Epithelial cell of proximal tubule (primary cell): ENCODE measurements at regions not wholly inside any gene's neighbourhood (a gene's known extent, or its start where the extent isn't known, plus 50 kb on each side); places are given as distances from the start of the nearest gene placed in this dataset.
"Not testable (repeated sequence)": the region's sequence is repeated elsewhere in the genome, so short reads cannot be mapped to it uniquely, and the experiment has no call there.

ENCODE experiments used
- DNase-seq: peaks from one replicate; pipeline ENCODE4 v3.0.0-alpha.2; 2011; ENCODE audit warnings: low read depth
- H3K4me3 ChIP-seq: 2 replicates; pipeline ENCODE4 v1.5.1; 2011; ENCODE audit warnings: low read depth, mild to moderate bottlenecking, low read length
- CTCF ChIP-seq: conservative IDR thresholded peaks from 2 replicates; pipeline ENCODE4 v1.5.1; 2012; ENCODE audit warnings: low read depth, mild to moderate bottlenecking, low read length

DNA sequence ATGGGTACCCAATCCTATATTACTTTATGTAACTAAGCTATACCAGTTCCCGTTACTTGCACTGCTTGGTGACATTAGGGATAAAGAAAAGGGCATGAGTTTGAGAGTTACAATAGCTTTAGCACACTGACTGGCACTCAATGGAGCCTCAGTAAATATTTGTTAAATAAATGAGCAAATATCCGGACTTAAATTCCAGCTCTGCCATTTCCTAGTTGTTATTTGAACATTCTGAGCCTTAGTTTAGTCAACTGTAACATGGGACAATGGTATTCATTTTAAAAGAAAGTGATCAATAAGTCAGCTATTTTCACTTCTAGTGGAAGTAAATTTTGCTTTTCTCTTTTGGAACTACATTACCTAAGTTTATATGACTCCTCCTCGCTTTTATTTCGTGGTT lies 198.7 kb downstream of the ZC3H11B start:
- no peak for DNase-seq
- H3K4me3 ChIP-seq = no peak overlapping the region
- no peak for TF ChIP-seq CTCF

DNA sequence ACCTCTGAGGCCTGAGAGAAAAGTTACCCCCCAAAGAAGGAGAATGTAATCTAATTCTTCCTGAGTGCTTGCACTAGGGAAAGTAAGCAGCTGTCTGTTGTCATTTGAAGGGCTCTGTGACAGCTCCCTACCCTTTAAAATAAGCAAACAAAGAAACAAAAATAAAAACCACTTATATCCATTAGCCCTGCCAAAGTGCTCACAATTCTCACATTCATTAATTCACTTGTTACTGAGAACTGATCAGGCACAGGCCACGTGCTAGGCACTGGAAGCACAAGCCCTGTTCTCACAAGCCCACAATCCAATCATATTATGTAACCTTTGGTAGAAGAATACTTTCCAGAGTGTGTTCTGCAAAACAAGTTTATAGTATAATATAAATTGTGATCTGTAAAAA lies 199.4 kb downstream of the ZC3H11B start:
- H3K4me3 ChIP-seq = no peak overlapping the region
- DNase-seq = no peak
- no peak for TF ChIP-seq CTCF

- TF ChIP-seq CTCF = no peak
- no peak overlapping the region for H3K4me3 ChIP-seq
- DNase-seq = no peak
These were observed 200.1 kb downstream of the ZC3H11B start for GRCh38 chr1:219412772-219413171.

GRCh38 chr1:219410721-219411120 lies 202.2 kb downstream of the ZC3H11B start:
- H3K4me3 ChIP-seq = not testable (repeated sequence)

GRCh38 chr1:219405531-219406331 lies 207.2 kb downstream of the ZC3H11B start:
- TF ChIP-seq CTCF = no peak
- DNase-seq = no peak
- no peak overlapping the region for H3K4me3 ChIP-seq

More at GRCh38 chr1:219410721-219411120, 202.2 kb downstream of the ZC3H11B start:
- DNase-seq = not testable (repeated sequence)

DNA sequence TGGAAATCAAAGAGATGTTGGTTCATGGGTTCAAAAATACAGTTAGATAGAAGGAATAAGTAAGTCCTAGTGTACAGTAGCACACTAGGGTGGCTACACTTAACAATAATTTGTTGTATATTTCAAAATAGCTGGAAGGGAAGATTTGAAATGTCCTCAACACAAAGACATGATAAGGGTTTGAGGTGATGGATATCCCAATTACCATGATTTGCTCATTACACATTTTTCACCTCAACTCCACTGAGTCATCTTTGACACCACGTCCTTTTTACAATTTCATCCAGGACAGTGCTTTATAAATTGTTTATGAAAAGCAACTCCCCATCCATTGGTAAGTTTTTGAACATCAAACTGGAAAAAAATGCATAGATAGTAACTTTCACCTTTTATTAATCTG lies 208.3 kb downstream of the ZC3H11B start:
- no peak for TF ChIP-seq CTCF
- no peak overlapping the region for H3K4me3 ChIP-seq
- no peak for DNase-seq

DNA sequence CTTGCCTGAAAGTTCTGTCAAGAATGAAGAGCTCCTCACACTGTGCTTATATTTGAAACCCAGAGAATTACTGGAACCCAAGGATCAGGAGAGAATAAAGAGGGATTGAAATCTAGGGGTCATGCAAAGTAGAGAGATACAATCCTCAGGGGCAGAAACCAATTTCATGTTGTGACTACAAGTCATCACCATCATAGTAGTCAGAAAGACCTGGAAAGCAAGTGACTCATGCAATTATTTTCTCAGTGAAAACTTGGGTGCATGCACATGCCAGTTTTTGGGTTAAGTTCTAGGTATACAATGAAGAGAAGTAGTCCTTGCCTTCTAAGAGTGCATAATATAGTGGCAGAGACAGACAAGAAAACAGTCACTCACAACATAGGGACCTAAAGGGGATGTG lies 210.0 kb downstream of the ZC3H11B start:
- no peak overlapping the region for H3K4me3 ChIP-seq
- no peak for DNase-seq
- TF ChIP-seq CTCF = no peak
